GM18511 (cell line): ENCODE measurements at regions not wholly inside any gene's neighbourhood (a gene's known extent, or its start where the extent isn't known, plus 50 kb on each side); places are given as distances from the start of the nearest gene placed in this dataset.

Experiments
- ATAC-seq: cut with Tn5 transposase; IDR thresholded peaks from one replicate; pipeline ENCODE4 v1.9.1; 2021; ENCODE audit warnings: mild to moderate bottlenecking, moderate library complexity; ENCODE audit not compliant: unreplicated experiment

DNA sequence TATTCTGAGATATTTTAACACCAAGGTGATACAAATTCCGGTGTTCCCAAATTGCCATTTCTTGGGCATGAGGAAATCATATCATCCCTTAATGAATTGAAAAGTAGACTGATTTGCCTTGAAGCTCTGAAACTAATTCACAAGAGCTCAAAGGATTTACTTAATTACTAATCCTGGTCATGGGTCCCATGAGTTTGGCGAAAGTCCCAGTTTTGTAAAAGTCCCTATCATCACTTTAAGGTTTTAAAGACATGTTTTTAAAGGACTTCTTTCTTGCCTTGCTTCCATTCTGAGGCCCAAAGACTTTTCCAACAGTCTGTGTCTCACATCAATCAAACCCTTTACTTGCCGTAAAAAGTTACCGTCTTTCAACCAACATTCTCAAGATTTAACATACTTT is 377.9 kb downstream of the DNAJB9 start:
- no peak for ATAC-seq

DNA sequence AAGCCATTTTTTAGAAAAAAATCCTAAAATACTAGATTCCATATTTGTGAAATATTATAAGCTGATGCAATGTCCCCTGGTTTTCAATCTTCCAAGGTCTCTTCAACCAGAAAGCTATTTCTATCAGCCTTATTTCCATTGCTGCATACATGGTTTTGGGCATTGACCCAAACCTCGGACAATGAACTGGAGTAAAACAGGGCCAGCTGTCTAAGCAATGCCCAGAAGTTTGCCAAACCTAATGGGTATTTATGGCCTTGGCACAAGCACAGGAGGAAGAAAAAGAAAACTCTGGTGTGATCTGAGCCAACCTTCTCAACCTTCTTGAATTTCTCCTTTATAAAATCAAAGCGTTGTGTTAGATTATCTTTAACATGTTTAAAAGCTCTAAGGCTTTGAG is 402.3 kb downstream of the DNAJB9 start:
- no peak for ATAC-seq

DNA sequence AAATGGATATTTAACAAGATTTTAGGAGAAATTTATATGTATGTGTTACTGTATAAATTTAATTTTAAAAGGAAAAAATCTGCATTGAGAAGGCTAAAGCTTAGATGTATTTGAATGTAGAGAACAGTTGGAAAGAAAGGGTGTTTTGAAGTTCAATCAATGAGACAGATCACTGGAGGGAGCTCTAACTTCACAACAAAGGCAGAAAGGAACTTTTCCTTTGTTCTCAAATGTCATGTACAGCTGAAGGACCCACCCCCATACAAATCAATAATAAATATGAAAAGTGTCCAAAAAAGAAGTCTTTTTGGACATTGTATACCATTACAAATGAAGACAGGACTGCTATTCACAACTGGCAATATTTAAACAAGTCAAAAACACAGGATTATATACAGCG is 403.4 kb downstream of the DNAJB9 start:
- no peak for ATAC-seq

DNA sequence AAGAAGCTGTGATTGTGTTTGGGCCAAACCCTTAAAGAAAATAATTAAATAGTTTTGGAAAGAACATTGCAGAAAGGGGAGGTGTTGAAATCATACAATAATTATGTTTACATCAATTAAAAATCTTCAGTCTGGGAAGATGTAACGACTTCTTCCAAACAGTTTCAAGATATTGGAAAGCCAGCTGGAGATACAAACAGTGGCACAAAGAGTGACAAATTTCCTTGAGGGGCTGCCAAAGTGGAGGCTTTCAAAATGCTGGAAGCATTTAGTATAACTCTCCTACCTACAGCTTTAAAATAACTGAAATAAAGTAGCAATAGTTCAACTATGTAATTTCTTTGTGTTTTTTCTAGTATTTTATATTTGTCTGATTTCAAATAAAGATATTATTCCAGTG is 405.0 kb downstream of the DNAJB9 start:
- ATAC-seq = no peak

DNA sequence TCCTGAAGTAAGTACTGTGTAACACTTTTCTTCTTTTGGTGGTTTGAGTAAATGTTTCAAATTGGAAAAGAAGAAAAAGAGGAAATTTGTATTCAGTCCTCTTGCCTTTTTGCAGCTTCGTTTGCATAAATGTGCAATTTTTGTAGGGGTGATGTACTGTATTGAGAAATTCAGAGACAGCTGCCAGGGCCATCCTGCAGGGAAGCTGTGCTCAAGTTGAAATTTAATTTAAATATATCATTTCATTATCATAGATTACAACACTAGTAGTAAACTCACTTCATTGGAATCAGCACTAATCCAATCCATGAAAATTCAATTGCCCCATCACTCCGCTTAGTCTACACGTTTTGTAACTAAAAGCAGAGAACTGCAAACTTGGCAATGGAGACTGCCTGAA is 415.4 kb downstream of the DNAJB9 start:
- ATAC-seq = no peak

DNA sequence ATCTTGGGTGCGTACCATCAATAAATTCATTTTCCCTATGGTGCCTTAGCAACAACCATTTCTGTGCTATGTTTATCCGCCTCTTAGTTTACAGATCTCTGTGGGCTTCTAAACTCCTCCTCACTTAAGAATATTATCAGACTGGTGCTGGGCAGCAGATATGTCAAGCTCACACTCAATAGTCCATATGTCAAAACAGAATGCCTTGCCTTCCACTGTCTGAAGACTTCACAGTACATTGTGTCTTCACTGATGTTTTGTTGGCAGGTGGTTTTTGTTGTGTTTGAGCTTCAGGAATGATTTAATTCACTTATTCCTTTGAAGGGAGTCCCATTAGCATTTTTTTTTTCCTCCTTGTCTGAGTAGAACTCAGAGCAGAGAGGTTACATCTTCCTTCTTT is 419.6 kb downstream of the DNAJB9 start:
- no peak for ATAC-seq

DNA sequence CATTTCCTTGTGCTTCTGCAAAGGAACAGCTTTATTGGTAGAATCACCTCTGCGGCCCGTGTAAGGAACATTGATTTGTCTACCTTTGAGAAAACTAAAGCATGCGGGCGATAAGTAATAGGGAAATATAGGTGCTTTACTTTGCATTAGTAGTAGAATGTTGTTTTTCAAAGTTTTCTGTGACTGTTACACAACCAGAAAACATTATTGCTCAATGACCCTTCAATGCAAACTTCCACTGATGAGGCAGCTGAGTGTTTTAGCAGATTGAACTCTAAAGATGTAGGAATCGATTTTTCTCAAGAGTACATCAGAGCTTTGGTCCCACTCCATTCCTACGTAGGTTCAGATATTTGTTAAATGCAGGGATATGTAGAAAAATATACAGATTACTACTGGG is 427.8 kb downstream of the DNAJB9 start:
- no peak for ATAC-seq

DNA sequence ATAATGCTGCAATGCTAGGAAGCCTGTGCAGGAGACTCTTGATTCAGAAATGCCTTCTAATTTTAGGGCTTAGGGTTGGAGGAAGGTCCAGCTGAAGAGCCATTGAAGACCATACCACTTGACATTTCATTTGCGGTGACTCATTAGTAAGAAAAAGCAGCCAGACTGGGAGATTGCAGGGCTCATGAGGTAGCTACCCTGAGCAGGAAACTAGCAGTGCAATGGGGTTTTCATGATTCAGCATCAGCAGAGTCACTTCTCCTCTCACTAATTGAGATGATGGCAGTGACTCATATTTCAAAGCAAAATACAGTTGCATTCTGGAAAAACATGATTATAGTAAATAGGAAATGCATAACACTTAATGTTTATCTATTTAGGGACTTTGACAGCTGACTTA is 434.1 kb downstream of the DNAJB9 start:
- ATAC-seq = no peak

DNA sequence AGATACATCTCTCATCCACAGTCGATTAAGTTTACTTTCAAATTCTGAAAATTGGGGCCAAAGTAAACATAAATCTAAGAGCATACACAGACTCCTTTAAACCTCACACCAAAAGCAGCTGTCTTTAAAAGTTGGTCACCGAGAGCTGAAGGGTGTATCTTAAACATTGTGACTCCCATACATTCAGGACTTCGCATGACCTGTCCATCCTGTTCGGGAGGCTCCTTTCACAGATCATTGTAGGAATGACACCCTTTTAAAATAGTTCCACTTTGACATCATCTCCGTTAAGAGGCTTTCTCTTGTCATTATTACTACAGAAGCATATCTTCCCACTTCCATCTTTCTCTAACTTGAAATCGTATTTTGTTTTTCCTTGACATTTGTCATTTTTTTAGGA is 440.0 kb downstream of the DNAJB9 start:
- ATAC-seq = no peak

DNA sequence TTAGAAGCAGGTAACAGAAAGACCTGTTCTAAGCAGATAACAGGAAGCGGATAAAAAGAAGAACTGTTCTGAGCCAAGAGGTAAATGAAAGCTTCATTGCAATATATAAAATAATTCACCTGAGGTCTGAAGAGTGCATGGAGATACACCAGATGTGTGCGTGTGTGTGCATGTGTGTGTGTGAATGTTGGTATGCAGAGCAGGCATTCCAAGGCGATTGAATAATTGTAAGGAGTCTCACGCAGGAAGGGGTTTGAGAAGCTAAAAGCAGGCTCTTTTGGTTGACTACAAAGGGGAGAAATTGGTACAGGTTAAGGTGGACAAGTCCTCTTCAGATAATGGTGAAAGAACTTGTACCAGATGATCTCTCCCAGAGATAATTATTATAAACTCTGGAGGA is 450.6 kb downstream of the DNAJB9 start:
- no peak for ATAC-seq

DNA sequence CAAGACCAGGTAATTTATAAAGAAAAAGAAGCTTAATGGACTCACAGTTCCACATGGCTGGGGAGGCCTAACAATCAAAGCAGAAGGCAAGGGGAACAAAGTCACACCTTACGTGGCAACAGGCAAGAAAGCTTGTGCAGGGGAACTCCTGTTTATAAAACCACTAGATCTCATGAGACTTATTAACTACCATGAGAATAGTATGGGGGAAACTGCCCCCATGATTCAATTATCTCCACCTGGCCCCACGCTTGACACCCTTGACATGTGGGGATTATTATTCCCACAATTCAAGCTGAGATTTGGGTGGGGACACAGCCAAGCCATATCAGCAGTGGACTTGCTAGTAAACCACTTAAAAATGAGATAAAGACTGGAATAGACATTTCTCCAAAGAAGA is 451.7 kb downstream of the DNAJB9 start:
- ATAC-seq = no peak

DNA sequence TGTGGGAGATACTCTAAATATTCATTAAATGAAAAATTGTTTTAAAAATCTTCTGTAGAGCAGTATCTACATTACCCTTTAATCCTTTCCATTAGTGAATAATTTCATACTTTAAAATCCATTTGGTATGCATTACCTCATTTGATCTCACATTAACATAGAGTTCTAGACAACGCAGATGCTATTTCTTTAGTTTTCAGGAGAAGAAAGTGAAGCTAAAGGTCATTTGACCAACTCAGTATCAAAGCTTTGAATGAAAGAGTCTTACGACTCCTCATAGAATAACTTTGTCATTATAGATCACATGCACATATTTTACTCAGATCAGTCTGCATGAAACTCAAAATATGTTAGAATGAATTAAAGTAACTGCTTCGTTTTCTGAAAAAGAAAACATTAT is 460.2 kb downstream of the DNAJB9 start:
- no peak for ATAC-seq

DNA sequence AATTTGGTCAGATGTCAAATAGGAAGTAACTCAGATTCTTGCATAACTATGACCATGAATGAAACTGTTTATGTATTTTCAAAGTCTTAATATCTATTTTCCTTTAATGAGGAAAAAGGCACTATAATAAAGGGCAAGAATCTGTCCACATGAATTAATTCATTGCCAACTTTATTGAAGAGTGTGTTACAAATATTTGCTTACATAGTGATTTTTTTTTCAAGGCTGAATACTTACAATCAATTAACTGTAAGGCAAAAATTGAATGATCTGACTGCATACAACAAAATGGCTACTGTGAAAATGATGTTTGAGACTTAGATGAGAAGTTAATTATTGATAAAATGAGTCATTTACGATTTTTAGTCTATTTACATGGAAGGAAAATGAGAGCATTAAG is 475.0 kb downstream of the DNAJB9 start:
- no peak for ATAC-seq

DNA sequence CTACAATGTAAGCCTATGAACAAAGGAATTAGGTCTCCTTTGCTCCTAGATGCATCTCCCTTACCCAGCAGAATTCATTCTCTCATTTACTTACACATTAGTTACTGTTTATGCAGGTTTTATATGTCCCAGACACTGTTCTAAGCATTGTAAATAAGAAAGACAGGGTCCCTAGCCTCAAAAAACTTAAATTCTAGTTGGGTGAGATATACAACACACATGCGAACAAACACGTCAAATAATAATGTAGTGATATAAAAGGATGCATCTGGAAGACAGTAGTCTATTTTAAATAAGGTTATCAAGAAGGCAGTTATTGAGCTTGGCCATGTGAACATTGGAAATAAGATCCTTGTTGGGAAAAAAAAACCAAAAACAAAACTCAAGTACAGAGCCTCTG is 479.7 kb downstream of the DNAJB9 start:
- no peak for ATAC-seq

DNA sequence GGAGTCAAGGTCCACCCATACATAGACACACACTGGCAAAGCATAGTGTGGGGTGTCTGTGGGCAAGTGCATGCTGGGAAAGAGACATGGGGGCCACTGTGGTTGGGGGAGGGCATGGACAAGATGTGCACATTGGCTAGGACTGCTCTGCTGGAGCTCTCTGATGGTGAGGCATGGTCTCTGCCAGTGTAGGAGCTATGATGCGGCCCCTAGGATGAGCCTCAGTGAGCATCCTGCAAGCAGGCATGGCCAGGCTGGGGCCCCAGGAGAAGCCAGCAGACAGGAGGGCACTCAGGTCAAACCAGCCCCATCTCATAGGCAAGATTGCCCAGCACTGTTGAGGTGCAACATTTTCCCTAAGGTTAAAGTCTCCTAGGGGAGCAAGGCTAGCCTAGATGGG is 489.4 kb downstream of the DNAJB9 start:
- no peak for ATAC-seq

DNA sequence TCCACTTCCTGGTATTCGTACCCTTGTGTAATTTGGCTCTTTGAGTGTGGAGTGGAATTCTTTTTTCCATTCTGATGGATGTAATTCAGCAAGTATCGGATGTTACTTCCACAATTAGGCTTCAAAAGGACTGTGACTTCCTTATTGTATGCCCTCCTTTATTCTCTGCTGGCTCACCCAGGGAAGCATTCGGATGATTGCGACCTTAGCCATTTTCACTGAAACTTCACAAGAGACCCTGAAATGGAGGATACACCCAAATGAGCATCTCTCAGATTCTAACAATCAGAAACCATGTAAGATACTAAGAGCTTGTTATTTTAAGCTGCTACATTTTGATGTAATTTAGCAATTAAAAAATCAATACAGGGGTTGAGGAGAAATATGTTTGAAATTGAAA is 493.1 kb downstream of the DNAJB9 start:
- no peak for ATAC-seq

DNA sequence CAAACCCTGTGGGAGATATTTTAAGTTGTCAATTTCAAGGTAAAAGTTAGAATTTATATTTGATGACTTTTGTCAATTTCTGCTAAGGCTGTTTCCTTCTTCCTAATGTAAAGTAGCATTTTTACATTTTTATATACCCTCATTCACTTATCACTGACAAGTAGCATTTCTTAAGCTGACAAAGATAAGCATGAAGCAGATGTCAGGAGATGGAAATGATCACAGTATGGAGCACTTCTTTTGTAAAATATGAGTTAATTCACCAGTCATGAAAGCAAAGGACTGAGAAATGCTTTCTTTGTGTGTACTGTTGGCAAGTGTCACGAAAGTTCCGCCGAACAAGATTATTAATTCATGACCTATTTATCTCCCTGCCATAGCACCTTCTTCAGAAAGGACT is 503.9 kb downstream of the DNAJB9 start:
- no peak for ATAC-seq

DNA sequence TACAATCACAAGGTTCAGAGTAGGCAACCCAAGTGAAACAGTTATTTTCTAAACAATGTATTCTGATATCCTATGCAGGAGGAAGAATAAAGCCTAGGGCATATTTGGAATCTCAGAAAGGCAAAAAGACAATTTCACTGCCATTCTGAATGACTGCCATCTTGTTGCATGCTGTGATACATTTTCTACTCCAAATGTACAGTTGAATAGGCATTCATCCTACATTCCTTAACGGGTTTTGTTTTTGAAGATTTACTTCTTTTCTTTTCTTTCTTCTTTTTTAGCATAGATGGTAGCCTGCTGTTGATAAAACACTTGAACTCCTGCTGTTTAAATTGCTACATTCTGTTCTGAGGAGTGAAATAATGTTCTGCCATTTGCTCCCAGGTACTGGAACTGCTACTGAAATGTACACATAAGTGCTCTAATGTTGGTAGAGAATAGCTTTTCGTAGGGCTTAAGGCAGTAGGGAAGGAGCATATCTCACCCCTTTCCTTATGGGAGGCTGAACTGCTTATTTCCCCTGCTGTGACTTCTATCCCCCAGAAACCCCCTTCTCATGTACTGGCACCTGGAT is 506.8 kb downstream of the DNAJB9 start:
- ATAC-seq = no peak

DNA sequence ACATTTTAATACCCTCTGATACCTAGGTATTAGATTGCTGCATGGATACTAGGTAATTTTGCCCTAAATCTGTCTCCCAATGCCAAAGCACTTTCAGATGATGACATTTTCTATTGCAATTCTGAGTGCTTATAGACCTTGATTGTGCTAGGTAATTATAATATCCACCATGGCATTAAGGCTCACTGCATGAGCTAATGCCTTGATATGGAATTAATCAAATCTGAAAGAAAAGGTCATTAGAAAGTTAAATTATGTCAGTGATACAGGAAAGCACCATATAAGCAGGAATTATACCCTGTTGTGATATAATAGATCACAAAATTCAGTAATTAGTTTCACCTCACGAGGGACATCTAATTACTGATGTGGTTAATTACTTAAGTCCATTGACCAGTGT is 521.4 kb downstream of the DNAJB9 start:
- ATAC-seq = no peak

DNA sequence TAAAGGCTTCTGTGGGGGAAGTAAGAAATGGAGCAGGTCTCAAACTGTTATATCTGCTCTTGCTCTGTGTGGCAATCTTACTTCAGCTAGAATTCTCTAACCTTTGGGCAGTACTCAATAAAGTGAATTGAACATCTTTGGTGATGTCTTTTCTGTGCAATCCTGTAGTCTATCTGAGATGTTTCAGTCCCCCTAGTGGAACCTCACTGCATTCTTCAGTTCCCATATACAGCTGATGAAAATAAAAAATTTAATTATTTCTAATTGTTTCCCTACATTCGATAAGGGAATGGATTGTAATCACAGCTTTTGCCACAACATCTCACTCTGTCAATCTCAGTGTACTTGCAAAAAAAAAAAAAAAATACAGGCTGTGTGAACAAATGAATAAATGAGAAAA is 522.6 kb downstream of the DNAJB9 start:
- no peak for ATAC-seq

DNA sequence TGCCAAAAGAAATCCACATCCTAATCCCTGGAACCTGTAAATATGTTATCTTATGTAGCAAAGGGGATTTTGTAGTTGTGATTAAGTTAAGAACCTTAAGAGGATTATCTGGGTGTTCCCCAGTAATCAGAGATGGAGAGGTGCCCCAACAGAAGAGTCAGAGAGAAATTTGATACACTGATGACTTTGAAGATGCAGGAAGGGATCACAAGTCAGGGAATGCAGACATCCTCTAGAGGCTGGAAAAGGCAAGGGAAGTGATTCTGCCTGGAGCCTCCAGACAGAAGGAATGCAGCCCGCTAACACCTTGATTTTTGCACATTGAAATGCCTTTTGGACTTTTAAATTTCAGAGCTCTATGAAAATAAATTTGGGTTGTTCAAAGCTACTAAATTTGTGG is 531.7 kb downstream of the DNAJB9 start:
- ATAC-seq = no peak

DNA sequence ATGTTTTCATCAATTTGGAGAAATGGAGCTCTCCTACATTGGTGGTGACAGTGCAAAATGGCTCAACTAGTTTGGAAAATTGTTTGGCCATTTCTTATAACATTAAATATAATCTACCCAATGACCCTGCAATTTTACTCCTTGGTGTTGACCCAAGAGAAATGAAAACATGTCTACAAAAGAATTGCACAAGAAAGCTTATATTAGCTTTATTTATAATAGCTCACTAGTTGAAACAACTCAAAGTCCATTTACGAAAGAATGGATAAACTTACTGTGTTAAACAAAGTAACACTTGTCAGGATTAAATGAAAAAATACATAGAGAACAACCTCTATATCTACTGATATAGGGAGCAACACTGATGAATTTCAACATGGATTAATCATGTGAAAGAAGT is 539.9 kb downstream of the DNAJB9 start:
- no peak for ATAC-seq

DNA sequence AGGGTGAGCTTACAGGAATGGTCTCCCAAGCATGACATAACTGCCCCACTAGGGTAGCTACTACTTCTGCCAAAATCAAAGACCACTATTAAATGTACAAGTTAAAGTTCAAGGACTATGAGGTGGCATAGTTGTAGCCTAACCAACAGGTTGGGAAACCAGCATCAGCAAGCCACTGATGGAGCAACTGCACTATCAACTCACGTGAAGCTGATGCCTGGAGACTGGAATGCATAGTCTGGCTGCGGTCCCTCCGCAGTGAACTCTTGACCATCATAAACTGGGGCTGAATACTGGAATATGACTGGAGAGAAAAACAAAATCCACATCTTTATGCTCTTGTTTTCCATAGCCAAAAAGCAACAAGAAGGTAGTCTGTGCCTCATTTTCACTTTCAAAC is 541.4 kb downstream of the DNAJB9 start:
- ATAC-seq = no peak
